ENCODE measurements at regions not wholly inside any gene's neighbourhood (a gene's known extent, or its start where the extent isn't known, plus 50 kb on each side); places are given as distances from the start of the nearest gene placed in this dataset.

GRCh38 chr12:92582475-92582874 is 120.3 kb upstream of the PLEKHG7 start:
- ATAC-seq (no peak), DNase-seq (no peak)
- Mint-ChIP-seq H3K4me1 (no peaks in the 10 kb centered on the region), H3K36me3 (ENCODE audit: low read depth) (no peaks in the 10 kb centered on the region), H3K9me3 (peaks cover 21% of the 10 kb centered on the region), H3K27me3 (no peaks in the 10 kb centered on the region), H3K27ac (no peak overlapping the region), H3K4me3 (no peak overlapping the region)

DNA sequence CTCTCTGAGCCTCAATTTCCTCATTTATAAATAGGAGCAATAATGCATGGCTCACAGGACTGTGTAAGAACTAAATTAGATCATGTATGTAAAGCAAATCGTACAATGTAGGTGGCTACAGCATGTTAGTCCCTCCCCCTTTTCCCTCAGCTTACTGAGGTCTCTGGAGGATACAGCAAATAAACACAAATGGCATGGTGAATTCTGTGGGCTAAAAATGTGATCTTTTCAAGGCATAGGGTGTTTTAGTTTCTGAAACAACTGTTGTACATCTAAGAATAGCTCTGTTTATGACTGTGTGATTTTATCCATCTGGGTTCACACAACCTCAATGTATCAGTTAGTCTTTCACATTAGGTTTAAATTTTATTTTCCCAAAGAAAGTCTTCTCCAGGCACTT is 121.2 kb upstream of the PLEKHG7 start:
- Mint-ChIP-seq H3K36me3 (ENCODE audit: low read depth) (peaks cover 1% of the 10 kb centered on the region), H3K4me3 (no peak overlapping the region), H3K27me3 (no peaks in the 10 kb centered on the region), H3K27ac (no peak overlapping the region), H3K9me3 (peaks cover 17% of the 10 kb centered on the region), H3K4me1 (no peaks in the 10 kb centered on the region)
- ATAC-seq, result no peak
- no peak for DNase-seq

DNA sequence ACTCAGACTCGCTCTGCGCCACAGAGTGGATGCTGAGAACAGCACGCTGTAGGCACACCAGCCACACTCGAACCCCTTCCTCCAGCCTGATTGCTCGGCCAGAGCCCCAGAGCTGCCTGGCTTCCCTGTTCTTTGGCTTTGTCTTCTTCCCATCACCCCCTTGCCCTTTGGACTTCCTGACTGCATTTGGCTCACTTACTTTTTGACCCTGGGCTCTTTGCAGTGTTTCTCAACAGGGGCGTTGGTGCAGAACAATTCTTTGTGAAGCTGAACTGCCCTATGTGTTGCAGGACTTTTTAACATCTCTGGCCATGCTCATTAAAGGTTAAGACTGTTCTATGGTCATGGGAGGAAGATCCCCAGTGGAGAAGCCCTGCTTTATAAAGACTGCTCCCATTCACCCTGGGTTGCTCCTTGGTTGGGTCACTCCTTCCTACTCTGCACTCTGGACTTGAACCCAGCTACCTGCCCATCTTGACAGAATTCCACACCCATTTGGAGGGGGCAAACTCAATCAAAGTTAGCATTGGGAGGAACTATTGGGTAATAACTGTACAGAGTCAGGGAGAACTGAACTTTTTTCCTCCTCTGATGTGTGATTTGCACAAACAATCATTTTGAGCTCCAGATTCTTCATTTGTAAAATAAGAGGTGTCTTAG is 127.7 kb upstream of the PLEKHG7 start:
- Mint-ChIP-seq H3K4me3 (no peak overlapping the region), H3K36me3 (ENCODE audit: low read depth) (peaks cover 1% of the 10 kb centered on the region), H3K9me3 (no peaks in the 10 kb centered on the region), H3K27me3 (no peaks in the 10 kb centered on the region), H3K4me1 (peaks cover 3% of the 10 kb centered on the region), H3K27ac (no peak overlapping the region)
- ATAC-seq, result no peak
- no peak for DNase-seq

DNA sequence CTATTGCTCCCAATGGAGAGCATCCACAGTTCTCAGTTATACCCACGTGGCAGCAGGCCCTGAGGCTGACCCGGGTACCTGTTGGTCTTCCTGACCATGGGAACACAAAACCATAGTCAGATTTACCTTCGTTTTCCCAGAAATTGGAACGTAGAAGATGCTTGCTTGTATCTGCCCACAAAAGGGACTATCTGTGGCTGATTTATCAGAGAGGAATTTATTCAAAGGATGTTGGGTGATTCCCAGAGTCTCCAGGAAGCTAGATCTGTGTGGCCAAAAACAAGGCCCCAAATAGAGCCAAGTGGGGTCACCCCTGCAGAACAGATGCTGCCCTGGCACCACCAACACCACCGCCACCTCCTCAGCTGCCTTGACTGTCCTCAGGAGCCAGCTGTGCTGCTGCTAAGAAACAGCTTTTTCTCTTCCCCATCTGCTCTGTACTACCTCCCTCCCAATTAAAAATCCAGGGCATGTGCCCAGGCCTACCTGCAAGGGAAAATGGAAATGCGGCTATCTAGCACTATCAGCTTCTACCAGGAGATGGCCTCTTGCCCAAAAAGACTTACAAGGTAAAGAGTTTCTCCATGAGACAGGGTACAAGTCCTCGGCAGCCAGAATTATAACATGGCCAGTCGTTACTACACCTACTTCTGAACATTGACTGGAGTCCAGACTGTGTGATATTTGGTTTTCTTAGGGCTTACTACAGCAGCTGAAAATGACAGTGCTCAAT is 128.6 kb upstream of the PLEKHG7 start:
- Mint-ChIP-seq H3K27ac (no peak overlapping the region), H3K4me3 (no peak overlapping the region), H3K27me3 (no peaks in the 10 kb centered on the region), H3K36me3 (ENCODE audit: low read depth) (peaks cover 1% of the 10 kb centered on the region), H3K9me3 (no peaks in the 10 kb centered on the region), H3K4me1 (peaks cover 3% of the 10 kb centered on the region)
- no peak for ATAC-seq
- no peak for DNase-seq

GRCh38 chr12:92573104-92573503 is 129.7 kb upstream of the PLEKHG7 start:
- no peak overlapping the region for H3K4me3 Mint-ChIP-seq
- ATAC-seq (no peak), DNase-seq (no peak)
- H3K36me3 Mint-ChIP-seq (ENCODE audit: low read depth), result peaks cover 1% of the 10 kb centered on the region
- no peaks in the 10 kb centered on the region for H3K27me3 Mint-ChIP-seq
- no peak overlapping the region for H3K27ac Mint-ChIP-seq
- H3K9me3 Mint-ChIP-seq, result no peaks in the 10 kb centered on the region
- peaks cover 6% of the 10 kb centered on the region for H3K4me1 Mint-ChIP-seq

- Mint-ChIP-seq H3K4me1 (peaks cover 14% of the 10 kb centered on the region), H3K36me3 (ENCODE audit: low read depth) (peaks cover 3% of the 10 kb centered on the region), H3K9me3 (peaks cover 3% of the 10 kb centered on the region), H3K27ac (no peak overlapping the region), H3K4me3 (no peak overlapping the region), H3K27me3 (no peaks in the 10 kb centered on the region)
- DNase-seq (no peak), ATAC-seq (no peak)
Observed at GRCh38 chr12:92571844-92572543, 130.8 kb upstream of the PLEKHG7 start.

GRCh38 chr12:92571169-92571568 is 131.6 kb upstream of the PLEKHG7 start:
- Mint-ChIP-seq H3K4me3 (no peak overlapping the region), H3K27ac (no peak overlapping the region), H3K4me1 (peaks cover 22% of the 10 kb centered on the region), H3K27me3 (no peaks in the 10 kb centered on the region), H3K9me3 (peaks cover 10% of the 10 kb centered on the region), H3K36me3 (ENCODE audit: low read depth) (peaks cover 10% of the 10 kb centered on the region)
- ATAC-seq, result no peak
- no peak for DNase-seq

DNA sequence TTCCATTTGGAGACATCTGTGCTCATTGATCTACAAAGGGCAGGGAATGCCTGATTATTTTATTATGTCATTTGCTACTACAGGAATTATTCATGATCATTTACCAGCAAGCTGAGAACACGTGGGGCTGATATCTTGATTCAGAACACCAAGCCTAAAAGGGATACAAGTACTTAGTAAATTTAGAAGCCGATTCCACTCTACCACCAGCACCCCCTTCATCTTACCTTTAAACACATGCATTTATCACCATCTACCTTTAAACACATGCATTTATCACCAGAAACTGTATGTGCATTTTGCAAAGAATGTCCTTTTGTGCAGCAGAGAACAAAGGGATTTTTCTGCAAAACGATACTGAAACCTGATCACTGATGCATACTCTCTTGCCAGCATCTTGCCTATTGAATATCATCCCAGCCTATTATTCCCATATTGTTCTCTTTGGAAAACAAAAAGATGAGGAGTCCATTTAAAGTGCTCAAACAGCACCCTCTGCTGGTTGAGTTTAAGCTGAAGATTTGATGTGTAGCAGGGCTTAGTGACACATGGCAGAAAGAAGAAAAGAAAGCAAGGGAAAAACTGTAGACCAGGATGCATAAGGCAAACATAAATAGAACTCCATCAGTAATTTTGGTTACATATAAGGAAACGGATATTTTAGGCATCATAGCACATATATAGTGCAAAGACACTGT is 132.6 kb upstream of the PLEKHG7 start:
- peaks cover 30% of the 10 kb centered on the region for H3K4me1 Mint-ChIP-seq
- DNase-seq (no peak), ATAC-seq (peak; percentile 93)
- H3K27ac Mint-ChIP-seq, result no peak overlapping the region
- no peaks in the 10 kb centered on the region for H3K27me3 Mint-ChIP-seq
- peaks cover 16% of the 10 kb centered on the region for H3K9me3 Mint-ChIP-seq
- H3K4me3 Mint-ChIP-seq, result no peak overlapping the region
- peaks cover 12% of the 10 kb centered on the region for H3K36me3 Mint-ChIP-seq (ENCODE audit: low read depth)

DNA sequence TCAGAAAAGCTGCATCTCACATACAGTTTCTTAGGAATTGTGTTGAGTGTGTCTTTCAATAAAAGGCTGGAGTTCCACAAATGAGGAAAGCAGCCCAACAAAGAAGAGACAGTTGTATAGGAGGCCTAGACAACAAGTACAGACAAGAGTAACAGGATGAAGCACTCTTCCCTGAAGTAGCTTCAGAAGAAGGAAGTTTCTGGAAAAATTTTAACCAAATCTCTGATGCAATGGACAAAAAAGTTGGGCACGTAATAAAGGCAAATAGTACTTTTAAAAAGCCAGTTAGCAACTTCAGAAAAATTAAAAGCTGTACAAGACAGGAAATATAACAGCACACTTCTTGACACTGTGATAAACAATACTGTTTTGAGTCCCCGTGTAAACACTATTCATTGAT is 134.1 kb upstream of the PLEKHG7 start:
- Mint-ChIP-seq H3K9me3 (peaks cover 20% of the 10 kb centered on the region), H3K4me3 (no peak overlapping the region), H3K27ac (no peak overlapping the region), H3K36me3 (ENCODE audit: low read depth) (peaks cover 19% of the 10 kb centered on the region), H3K27me3 (no peaks in the 10 kb centered on the region), H3K4me1 (peaks cover 40% of the 10 kb centered on the region)
- DNase-seq (no peak), ATAC-seq (no peak)

DNA sequence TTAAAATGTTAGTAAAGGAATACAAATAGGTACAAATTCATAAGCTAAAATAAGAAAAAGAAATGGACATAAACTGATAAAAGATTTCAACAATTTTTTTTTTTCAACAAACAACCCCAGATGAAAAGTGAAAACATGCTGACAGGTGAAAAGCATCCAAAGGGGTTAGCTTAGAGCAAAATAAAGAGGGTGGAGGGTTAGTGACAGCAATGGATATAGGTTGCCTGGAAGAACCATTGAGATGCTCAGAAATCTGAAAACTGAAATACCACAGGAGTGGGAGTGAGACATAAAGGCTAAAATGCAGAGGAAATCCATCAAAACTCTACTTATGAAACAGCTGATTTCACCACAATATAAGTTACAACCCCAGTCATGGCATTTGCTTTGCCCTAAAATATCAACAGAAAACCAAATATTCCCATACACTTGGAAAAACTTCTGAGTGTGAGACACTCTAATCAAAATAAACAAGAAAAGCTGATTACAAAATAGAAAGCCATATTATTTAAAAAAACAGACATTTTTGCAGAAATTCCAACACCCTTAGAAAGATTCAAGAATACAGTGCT is 136.3 kb upstream of the PLEKHG7 start:
- Mint-ChIP-seq H3K27me3 (no peaks in the 10 kb centered on the region), H3K4me3 (peak overlapping the region; percentile 22), H3K9me3 (peaks cover 20% of the 10 kb centered on the region), H3K27ac (peak overlapping the region; percentile 51), H3K4me1 (peaks cover 57% of the 10 kb centered on the region), H3K36me3 (ENCODE audit: low read depth) (peaks cover 19% of the 10 kb centered on the region)
- peak; percentile 67 for ATAC-seq
- no peak for DNase-seq

DNA sequence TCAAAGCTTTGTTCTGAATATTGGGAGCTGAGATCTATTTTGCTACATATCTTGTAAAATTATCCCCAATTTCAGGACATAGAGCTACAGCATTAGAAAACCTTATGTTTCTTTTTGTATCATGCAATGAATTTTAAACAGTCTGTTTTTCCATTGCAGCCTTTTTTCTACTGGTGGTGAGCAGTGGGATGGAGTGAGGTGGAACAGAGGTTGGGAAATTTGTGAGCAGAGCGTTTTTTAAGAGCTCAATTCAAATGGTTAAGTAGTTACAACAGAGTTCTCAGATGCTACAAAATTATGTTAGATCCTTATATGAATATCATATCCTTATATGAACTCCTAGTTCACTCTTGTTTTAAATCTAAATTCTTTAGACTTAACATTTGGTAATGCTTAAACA is 139.0 kb upstream of the PLEKHG7 start:
- Mint-ChIP-seq H3K36me3 (ENCODE audit: low read depth) (peaks cover 25% of the 10 kb centered on the region), H3K4me3 (no peak overlapping the region), H3K27ac (peak overlapping the region; percentile 44), H3K27me3 (no peaks in the 10 kb centered on the region), H3K9me3 (peaks cover 31% of the 10 kb centered on the region), H3K4me1 (peaks cover 77% of the 10 kb centered on the region)
- no peak for ATAC-seq
- DNase-seq, result no peak

GRCh38 chr12:92562063-92562734 is 140.6 kb upstream of the PLEKHG7 start:
- Mint-ChIP-seq H3K4me1 (peaks cover 78% of the 10 kb centered on the region), H3K36me3 (ENCODE audit: low read depth) (peaks cover 25% of the 10 kb centered on the region), H3K27me3 (no peaks in the 10 kb centered on the region), H3K4me3 (no peak overlapping the region), H3K27ac (peak overlapping the region; percentile 4), H3K9me3 (peaks cover 30% of the 10 kb centered on the region)
- ATAC-seq (no peak), DNase-seq (no peak)

DNA sequence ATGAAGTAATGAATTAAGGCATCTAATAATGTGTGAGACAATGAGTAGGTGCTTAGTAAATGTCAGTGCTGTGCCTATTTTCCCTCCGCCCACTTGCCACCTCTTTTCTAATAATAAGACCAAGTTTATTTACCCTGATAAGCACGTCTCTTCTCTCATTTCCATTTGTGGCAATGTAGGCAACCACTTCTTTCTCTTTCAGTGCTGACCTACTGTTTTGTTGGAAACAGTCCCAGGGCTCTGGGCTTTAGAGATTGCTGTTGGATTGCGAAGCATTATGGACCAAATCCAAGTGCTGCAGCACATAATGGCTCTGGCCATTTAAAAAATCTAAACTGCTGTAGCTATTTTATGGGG is 141.3 kb upstream of the PLEKHG7 start:
- DNase-seq, result no peak
- H3K36me3 Mint-ChIP-seq (ENCODE audit: low read depth), result peaks cover 23% of the 10 kb centered on the region
- no peaks in the 10 kb centered on the region for H3K27me3 Mint-ChIP-seq
- H3K4me1 Mint-ChIP-seq, result peaks cover 72% of the 10 kb centered on the region
- H3K27ac Mint-ChIP-seq, result peak overlapping the region; percentile 52
- H3K4me3 Mint-ChIP-seq, result no peak overlapping the region
- peaks cover 29% of the 10 kb centered on the region for H3K9me3 Mint-ChIP-seq
- ATAC-seq, result no peak
